ENCODE measurements at regions not wholly inside any gene's neighbourhood (a gene's known extent, or its start where the extent isn't known, plus 50 kb on each side); places are given as distances from the start of the nearest gene placed in this dataset.

DNA sequence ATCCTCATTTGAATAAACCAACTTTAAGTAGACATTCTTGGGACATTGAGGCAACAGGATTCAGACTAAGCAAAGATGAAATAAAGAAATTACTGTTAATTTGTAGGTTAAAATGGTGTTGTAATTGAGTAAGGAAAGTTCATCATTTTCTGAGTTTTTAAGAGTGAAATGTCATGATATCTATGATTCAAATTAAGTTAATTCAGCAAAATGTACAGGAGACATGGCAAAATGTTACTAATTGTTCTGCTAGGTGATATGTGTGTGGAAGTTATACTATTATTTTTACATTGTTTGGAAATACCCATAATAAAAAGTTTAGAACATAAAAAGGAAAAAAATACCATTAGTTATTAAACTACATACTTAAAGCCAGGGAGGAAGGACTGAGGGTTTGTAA lies 55.0 kb upstream of the EGLN3 start:
- no peak for TF ChIP-seq TAF1 (IDR thresholded peaks at IDR 0.05; ENCODE audit: low read depth)
- no peak for TF ChIP-seq EGR1 (IDR thresholded peaks at IDR 0.05)
- TF ChIP-seq TCF12 (IDR thresholded peaks at IDR 0.05; ENCODE audit: low read depth) = no peak
- TF ChIP-seq EP300 (IDR thresholded peaks at IDR 0.05; ENCODE audit: borderline replicate concordance) = no peak
- TF ChIP-seq, protein P1, sequence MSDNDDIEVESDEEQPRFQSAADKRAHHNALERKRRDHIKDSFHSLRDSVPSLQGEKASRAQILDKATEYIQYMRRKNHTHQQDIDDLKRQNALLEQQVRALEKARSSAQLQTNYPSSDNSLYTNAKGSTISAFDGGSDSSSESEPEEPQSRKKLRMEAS (IDR thresholded peaks at IDR 0.05) = no peak
- TF ChIP-seq NFIC (IDR thresholded peaks at IDR 0.05) = no peak
- TF ChIP-seq RAD21 (IDR thresholded peaks at IDR 0.05; ENCODE audit: low read depth) = no peak
- TF ChIP-seq, protein P2, sequence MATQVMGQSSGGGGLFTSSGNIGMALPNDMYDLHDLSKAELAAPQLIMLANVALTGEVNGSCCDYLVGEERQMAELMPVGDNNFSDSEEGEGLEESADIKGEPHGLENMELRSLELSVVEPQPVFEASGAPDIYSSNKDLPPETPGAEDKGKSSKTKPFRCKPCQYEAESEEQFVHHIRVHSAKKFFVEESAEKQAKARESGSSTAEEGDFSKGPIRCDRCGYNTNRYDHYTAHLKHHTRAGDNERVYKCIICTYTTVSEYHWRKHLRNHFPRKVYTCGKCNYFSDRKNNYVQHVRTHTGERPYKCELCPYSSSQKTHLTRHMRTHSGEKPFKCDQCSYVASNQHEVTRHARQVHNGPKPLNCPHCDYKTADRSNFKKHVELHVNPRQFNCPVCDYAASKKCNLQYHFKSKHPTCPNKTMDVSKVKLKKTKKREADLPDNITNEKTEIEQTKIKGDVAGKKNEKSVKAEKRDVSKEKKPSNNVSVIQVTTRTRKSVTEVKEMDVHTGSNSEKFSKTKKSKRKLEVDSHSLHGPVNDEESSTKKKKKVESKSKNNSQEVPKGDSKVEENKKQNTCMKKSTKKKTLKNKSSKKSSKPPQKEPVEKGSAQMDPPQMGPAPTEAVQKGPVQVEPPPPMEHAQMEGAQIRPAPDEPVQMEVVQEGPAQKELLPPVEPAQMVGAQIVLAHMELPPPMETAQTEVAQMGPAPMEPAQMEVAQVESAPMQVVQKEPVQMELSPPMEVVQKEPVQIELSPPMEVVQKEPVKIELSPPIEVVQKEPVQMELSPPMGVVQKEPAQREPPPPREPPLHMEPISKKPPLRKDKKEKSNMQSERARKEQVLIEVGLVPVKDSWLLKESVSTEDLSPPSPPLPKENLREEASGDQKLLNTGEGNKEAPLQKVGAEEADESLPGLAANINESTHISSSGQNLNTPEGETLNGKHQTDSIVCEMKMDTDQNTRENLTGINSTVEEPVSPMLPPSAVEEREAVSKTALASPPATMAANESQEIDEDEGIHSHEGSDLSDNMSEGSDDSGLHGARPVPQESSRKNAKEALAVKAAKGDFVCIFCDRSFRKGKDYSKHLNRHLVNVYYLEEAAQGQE (IDR thresholded peaks at IDR 0.05; ENCODE audit: low read depth) = no peak
- TF ChIP-seq YY1 (IDR thresholded peaks at IDR 0.05; ENCODE audit: low read depth) = no peak
- TF ChIP-seq, protein P3, sequence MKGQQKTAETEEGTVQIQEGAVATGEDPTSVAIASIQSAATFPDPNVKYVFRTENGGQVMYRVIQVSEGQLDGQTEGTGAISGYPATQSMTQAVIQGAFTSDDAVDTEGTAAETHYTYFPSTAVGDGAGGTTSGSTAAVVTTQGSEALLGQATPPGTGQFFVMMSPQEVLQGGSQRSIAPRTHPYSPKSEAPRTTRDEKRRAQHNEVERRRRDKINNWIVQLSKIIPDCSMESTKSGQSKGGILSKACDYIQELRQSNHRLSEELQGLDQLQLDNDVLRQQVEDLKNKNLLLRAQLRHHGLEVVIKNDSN (IDR thresholded peaks at IDR 0.05) = no peak
- TF ChIP-seq ZBTB7A (IDR thresholded peaks at IDR 0.05; ENCODE audit: low read depth) = no peak
- TF ChIP-seq FOXM1 (IDR thresholded peaks at IDR 0.05; ENCODE audit: borderline replicate concordance, low read depth) = no peak
- TF ChIP-seq TEAD4 (IDR thresholded peaks at IDR 0.05) = no peak
- TF ChIP-seq CEBPB (IDR thresholded peaks at IDR 0.05) = no peak
- no peak for TF ChIP-seq CREB1 (IDR thresholded peaks at IDR 0.05; ENCODE audit: low read depth)

DNA sequence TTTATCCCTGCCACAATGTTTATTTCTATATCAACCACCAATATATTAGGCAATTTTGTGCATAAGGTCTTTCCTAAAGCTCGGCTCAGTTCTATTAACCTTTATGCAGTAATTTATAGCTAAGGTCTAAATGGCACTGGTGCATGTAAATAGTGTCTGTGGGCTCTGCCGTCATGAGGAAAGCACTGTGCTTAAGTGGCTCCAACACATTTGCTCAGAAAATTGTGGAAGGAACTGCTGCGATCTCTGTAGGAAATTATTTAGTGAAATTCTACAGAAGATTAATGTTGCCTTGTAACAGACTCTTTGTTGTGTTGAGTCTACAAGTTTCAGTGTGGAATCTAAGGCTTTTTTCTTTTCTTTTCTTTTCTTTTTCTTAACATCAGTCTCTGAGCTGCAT lies 54.0 kb upstream of the EGLN3 start:
- TF ChIP-seq TCF12 (IDR thresholded peaks at IDR 0.05; ENCODE audit: low read depth) (no peak), EP300 (IDR thresholded peaks at IDR 0.05; ENCODE audit: borderline replicate concordance) (no peak), EGR1 (IDR thresholded peaks at IDR 0.05) (no peak), RAD21 (IDR thresholded peaks at IDR 0.05; ENCODE audit: low read depth) (no peak), CREB1 (IDR thresholded peaks at IDR 0.05; ENCODE audit: low read depth) (no peak), CEBPB (IDR thresholded peaks at IDR 0.05) (no peak), FOXM1 (IDR thresholded peaks at IDR 0.05; ENCODE audit: borderline replicate concordance, low read depth) (no peak), TAF1 (IDR thresholded peaks at IDR 0.05; ENCODE audit: low read depth) (no peak)
- TF ChIP-seq, protein P1 (IDR thresholded peaks at IDR 0.05) = no peak

DNA sequence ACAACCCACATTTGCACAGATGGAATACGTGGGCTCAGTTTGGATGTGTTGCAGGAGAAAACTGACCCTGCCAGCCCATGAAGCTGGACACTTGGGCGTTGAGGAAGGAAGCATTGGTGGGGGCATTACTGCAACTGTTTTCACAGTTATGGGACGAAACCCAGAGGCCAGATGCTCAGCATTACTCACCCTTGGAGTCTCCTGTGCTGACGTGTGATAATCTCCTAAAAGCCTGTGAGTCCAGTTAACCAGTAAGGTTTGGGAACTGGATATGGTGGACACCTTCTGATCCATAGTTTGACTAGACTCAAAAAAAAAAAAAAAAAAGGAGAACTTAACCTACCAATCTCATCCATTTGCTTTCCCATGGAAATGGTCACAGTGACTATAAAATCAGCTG lies 52.8 kb upstream of the EGLN3 start:
- TF ChIP-seq, protein P2 (IDR thresholded peaks at IDR 0.05; ENCODE audit: low read depth) = no peak
- TF ChIP-seq CREB1 (IDR thresholded peaks at IDR 0.05; ENCODE audit: low read depth) (no peak), EP300 (IDR thresholded peaks at IDR 0.05; ENCODE audit: borderline replicate concordance) (no peak), ZBTB7A (IDR thresholded peaks at IDR 0.05; ENCODE audit: low read depth) (no peak), EGR1 (IDR thresholded peaks at IDR 0.05) (no peak), TCF12 (IDR thresholded peaks at IDR 0.05; ENCODE audit: low read depth) (no peak), TAF1 (IDR thresholded peaks at IDR 0.05; ENCODE audit: low read depth) (no peak), RAD21 (IDR thresholded peaks at IDR 0.05; ENCODE audit: low read depth) (no peak), CEBPB (IDR thresholded peaks at IDR 0.05) (no peak), YY1 (IDR thresholded peaks at IDR 0.05; ENCODE audit: low read depth) (no peak)
- TF ChIP-seq, protein P3 (IDR thresholded peaks at IDR 0.05) = no peak

DNA sequence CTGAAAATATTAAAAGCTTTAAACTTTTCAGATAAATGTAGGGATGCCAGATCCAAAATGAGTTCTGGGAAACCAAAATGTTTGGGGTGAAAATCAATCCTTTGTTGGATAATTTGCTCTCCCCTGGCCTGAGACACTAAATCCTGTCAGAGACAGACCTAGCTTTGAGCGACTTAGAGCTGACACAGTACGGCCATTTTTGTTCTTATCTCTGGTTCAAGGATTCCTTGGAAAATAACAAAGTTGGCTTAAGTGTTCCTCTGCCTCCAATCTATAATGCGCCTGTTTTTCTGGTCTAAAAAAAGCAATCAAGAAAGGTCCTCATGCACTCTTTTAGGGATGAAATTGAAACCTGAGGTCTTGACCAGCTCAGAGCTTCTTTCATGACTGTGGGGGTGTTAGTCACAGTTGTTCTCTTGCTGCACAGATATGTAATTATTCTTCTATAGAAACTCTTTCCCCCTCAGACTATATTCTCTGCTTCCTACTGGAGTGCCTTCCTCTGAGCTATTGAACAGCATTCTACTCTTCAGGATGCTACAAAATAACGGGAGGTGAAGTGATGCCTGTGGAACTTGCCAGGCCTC lies 52.3 kb upstream of the EGLN3 start:
- TF ChIP-seq TCF12 (IDR thresholded peaks at IDR 0.05; ENCODE audit: low read depth) (no peak), YY1 (IDR thresholded peaks at IDR 0.05; ENCODE audit: low read depth) (no peak), EP300 (IDR thresholded peaks at IDR 0.05; ENCODE audit: borderline replicate concordance) (no peak), CEBPB (IDR thresholded peaks at IDR 0.05) (no peak), TAF1 (IDR thresholded peaks at IDR 0.05; ENCODE audit: low read depth) (no peak), EGR1 (IDR thresholded peaks at IDR 0.05) (no peak), FOXM1 (IDR thresholded peaks at IDR 0.05; ENCODE audit: borderline replicate concordance, low read depth) (no peak), RAD21 (IDR thresholded peaks at IDR 0.05; ENCODE audit: low read depth) (no peak), NFIC (IDR thresholded peaks at IDR 0.05) (no peak), TEAD4 (IDR thresholded peaks at IDR 0.05) (no peak), CREB1 (IDR thresholded peaks at IDR 0.05; ENCODE audit: low read depth) (no peak), ZBTB7A (IDR thresholded peaks at IDR 0.05; ENCODE audit: low read depth) (no peak)
- TF ChIP-seq, protein P1 (IDR thresholded peaks at IDR 0.05) = no peak
- TF ChIP-seq, protein P3 (IDR thresholded peaks at IDR 0.05) = no peak
- TF ChIP-seq, protein P2 (IDR thresholded peaks at IDR 0.05; ENCODE audit: low read depth) = no peak
